HEK293 (cell line): ENCODE measurements at regions not wholly inside any gene's neighbourhood (a gene's known extent, or its start where the extent isn't known, plus 50 kb on each side); places are given as distances from the start of the nearest gene placed in this dataset.

Experiments
- CTCF ChIA-PET: fragments of 350-600 bp; formaldehyde crosslinking; extraction: SDS; loops from one replicate; lab custom pipeline; 2021; ENCODE audit warnings: antibody characterized with exemption; lab: Yijun Ruan, JAX
- POLR2A ChIA-PET: fragments of 300-600 bp; formaldehyde crosslinking; extraction: SDS; loops from one replicate; lab custom pipeline; 2020; ENCODE audit warnings: antibody characterized with exemption, inconsistent platforms; lab: Yijun Ruan, JAX
- H3K27ac ChIP-seq: fragments of 200-500 bp; sonication (Bioruptor generic); 2 replicates; pipeline ENCODE4 v1.5.1; 2014; ENCODE audit warnings: low read depth, low read length, control low read depth, inconsistent platforms; ENCODE audit errors: extremely low read depth
- H3K36me3 ChIP-seq, 2 experiments: fragments of 200-500 bp in 1 of 2; sonication (Bioruptor generic) in 1 of 2; 1 replicate in 1 of 2; 2 replicates in 1 of 2; pipeline ENCODE4 v1.5.1; 2014 to 2017; ENCODE audit warnings: inconsistent platforms in 2 of 2, low read length in 2 of 2; ENCODE audit not compliant: control insufficient read depth in 2 of 2, insufficient read depth in 1 of 2
- H3K4me1 ChIP-seq: fragments of 200-500 bp; sonication (Bioruptor generic); 2 replicates; pipeline ENCODE4 v1.5.1; 2014; ENCODE audit warnings: mild to moderate bottlenecking, low read length, inconsistent platforms; ENCODE audit not compliant: control insufficient read depth, insufficient read depth
- H3K4me3 ChIP-seq: 2 replicates; pipeline ENCODE4 v1.5.1; 2011; ENCODE audit warnings: low read depth, mild to moderate bottlenecking, control low read depth, low read length, moderate library complexity
- H3K9me3 ChIP-seq: fragments of 200-500 bp; sonication (Bioruptor generic); 2 replicates; pipeline ENCODE4 v1.5.1; 2014; ENCODE audit warnings: low read depth, low read length, inconsistent platforms; ENCODE audit not compliant: control insufficient read depth, insufficient read depth
- BCL11A ChIP-seq: fragments of 450-650 bp; formaldehyde crosslinking; IDR thresholded peaks from 2 replicates; pipeline ENCODE4 v1.5.1; 2016; ENCODE audit warnings: low read depth, missing biosample characterization, missing genetic modification characterization
- EGR2 ChIP-seq: fragments of 450-650 bp; formaldehyde crosslinking; IDR thresholded peaks from 2 replicates; pipeline ENCODE4 v1.5.1; 2016; ENCODE audit warnings: low read depth, missing biosample characterization, missing genetic modification characterization
- FEZF1 ChIP-seq: fragments of 450-650 bp; formaldehyde crosslinking; IDR thresholded peaks from 2 replicates; pipeline ENCODE4 v1.5.1; 2016; ENCODE audit warnings: missing biosample characterization, missing genetic modification characterization
- GLI4 ChIP-seq: fragments of 450-650 bp; formaldehyde crosslinking; IDR thresholded peaks from 2 replicates; pipeline ENCODE4 v1.5.1; 2016; ENCODE audit warnings: missing biosample characterization, missing genetic modification characterization
- GLIS1 ChIP-seq: fragments of 450-650 bp; formaldehyde crosslinking; IDR thresholded peaks from 2 replicates; pipeline ENCODE4 v1.5.1; 2016; ENCODE audit warnings: missing biosample characterization, missing genetic modification characterization
- IKZF3 ChIP-seq: fragments of 450-650 bp; IDR thresholded peaks from 2 replicates; pipeline ENCODE4 v1.5.0; 2018; ENCODE audit warnings: missing biosample characterization, mild to moderate bottlenecking, missing genetic modification characterization, moderate library complexity
- KLF8 ChIP-seq: fragments of 450-650 bp; formaldehyde crosslinking; IDR thresholded peaks from 2 replicates; pipeline ENCODE4 v1.5.1; 2016; ENCODE audit warnings: missing biosample characterization, missing genetic modification characterization
- OSR2 ChIP-seq: fragments of 450-650 bp; formaldehyde crosslinking; IDR thresholded peaks from 2 replicates; pipeline ENCODE4 v1.5.1; 2016; ENCODE audit warnings: missing biosample characterization, missing genetic modification characterization
- SP3 ChIP-seq: fragments of 450-650 bp; formaldehyde crosslinking; IDR thresholded peaks from 2 replicates; pipeline ENCODE4 v1.5.1; 2016; ENCODE audit warnings: missing biosample characterization, missing genetic modification characterization
- ZBTB1 ChIP-seq: fragments of 450-650 bp; formaldehyde crosslinking; IDR thresholded peaks from 2 replicates; pipeline ENCODE4 v1.5.1; 2016; ENCODE audit warnings: missing biosample characterization, missing genetic modification characterization
- ZNF10 ChIP-seq: fragments of 450-650 bp; formaldehyde crosslinking; IDR thresholded peaks from 2 replicates; pipeline ENCODE4 v1.5.1; 2017; ENCODE audit warnings: missing biosample characterization, missing genetic modification characterization
- ZNF184 ChIP-seq: fragments of 450-650 bp; IDR thresholded peaks from 2 replicates; pipeline ENCODE4 v1.5.1; 2018; ENCODE audit warnings: missing biosample characterization, mild to moderate bottlenecking, missing genetic modification characterization
- ZNF366 ChIP-seq: fragments of 450-650 bp; formaldehyde crosslinking; conservative IDR thresholded peaks from 2 replicates; pipeline ENCODE4 v1.5.1; 2016; ENCODE audit warnings: missing biosample characterization, missing genetic modification characterization
- ZNF394 ChIP-seq: fragments of 450-650 bp; formaldehyde crosslinking; IDR thresholded peaks from 2 replicates; pipeline ENCODE4 v1.5.1; 2016; ENCODE audit warnings: missing biosample characterization, missing genetic modification characterization, mild to moderate bottlenecking, moderate library complexity, borderline replicate concordance
- ZNF548 ChIP-seq: fragments of 450-650 bp; formaldehyde crosslinking; IDR thresholded peaks from 2 replicates; pipeline ENCODE4 v1.5.1; 2016; ENCODE audit warnings: missing biosample characterization, missing genetic modification characterization
- ZNF561 ChIP-seq: fragments of 450-650 bp; IDR thresholded peaks from 2 replicates; pipeline ENCODE4 v1.5.1; 2018; ENCODE audit warnings: missing biosample characterization, missing genetic modification characterization, borderline replicate concordance
- ZNF600 ChIP-seq: fragments of 450-650 bp; formaldehyde crosslinking; IDR thresholded peaks from 2 replicates; pipeline ENCODE4 v1.5.1; 2016; ENCODE audit warnings: missing biosample characterization, missing genetic modification characterization
- ZNF624 ChIP-seq: fragments of 450-650 bp; formaldehyde crosslinking; IDR thresholded peaks from 2 replicates; pipeline ENCODE4 v1.5.1; 2017; ENCODE audit warnings: missing biosample characterization, missing genetic modification characterization
- ZNF629 ChIP-seq: fragments of 450-650 bp; formaldehyde crosslinking; IDR thresholded peaks from 2 replicates; pipeline ENCODE4 v1.5.1; 2017; ENCODE audit warnings: missing biosample characterization, missing genetic modification characterization
- ZNF76 ChIP-seq: fragments of 450-650 bp; formaldehyde crosslinking; IDR thresholded peaks from 2 replicates; pipeline ENCODE4; 2016; ENCODE audit warnings: low read depth, missing biosample characterization, missing genetic modification characterization, borderline replicate concordance
- TF ChIP-seq, protein P1 (sequence below): fragments of 450-650 bp; formaldehyde crosslinking; IDR thresholded peaks from 2 replicates; pipeline ENCODE4 v1.5.1; 2016; ENCODE audit warnings: missing biosample characterization, missing genetic modification characterization
- TF ChIP-seq, protein P2 (sequence below): fragments of 450-650 bp; formaldehyde crosslinking; IDR thresholded peaks from 2 replicates; pipeline ENCODE4 v1.5.1; 2016; ENCODE audit warnings: missing biosample characterization, missing genetic modification characterization
- TF ChIP-seq, protein P3 (sequence below): fragments of 450-650 bp; formaldehyde crosslinking; IDR thresholded peaks from 2 replicates; pipeline ENCODE4 v1.5.1; 2016; ENCODE audit warnings: missing biosample characterization, missing genetic modification characterization
- TF ChIP-seq, protein P4 (sequence below): fragments of 450-650 bp; formaldehyde crosslinking; IDR thresholded peaks from 2 replicates; pipeline ENCODE4 v1.5.1; 2016; ENCODE audit warnings: missing biosample characterization, missing genetic modification characterization
- TF ChIP-seq, protein P5 (sequence below): fragments of 450-650 bp; formaldehyde crosslinking; IDR thresholded peaks from 2 replicates; pipeline ENCODE4 v1.5.1; 2016; ENCODE audit warnings: missing biosample characterization, missing genetic modification characterization
- TF ChIP-seq, protein P6 (sequence below): IDR thresholded peaks from 2 replicates; pipeline ENCODE4 v1.6.1; 2011; ENCODE audit warnings: mild to moderate bottlenecking, low read depth, low read length, borderline replicate concordance

DNA sequence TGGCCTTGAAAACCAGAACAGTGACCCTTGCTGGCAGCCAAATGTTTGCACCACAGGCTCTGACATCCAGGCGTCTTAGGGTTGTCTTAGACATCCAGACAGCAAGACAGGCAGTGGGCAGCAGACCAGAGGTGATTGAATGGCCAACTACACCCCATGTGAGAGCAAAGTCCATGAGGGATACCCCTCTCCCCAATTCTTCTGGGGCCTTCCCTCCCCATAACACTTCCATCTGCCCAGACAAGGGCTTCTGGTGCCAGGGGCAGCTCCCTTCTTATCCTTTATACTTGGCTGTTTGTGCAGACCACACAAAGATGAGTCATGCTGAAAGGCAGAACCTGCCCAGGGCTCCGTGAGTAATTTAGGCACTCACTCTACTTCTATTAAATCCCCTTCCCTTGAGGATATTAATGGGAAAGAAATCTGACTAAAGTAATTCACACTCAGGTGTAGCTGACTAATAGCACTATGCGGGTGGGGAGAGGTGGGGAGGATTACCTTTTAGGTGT lies 257.9 kb downstream of the UACA start:
- CTCF ChIA-PET: interaction anchor here (0.6 to 18.0 kb wide), 14 partner anchors 9 to 1040 kb away, joined by 3 to 181 read pairs (median 4); no protein-coding TSS in a partner anchor
- H3K4me1 ChIP-seq: peaks cover 54% of the 10 kb centered on the region
- H3K36me3 ChIP-seq: no peaks in the 10 kb centered on the region
- no peaks in the 10 kb centered on the region for H3K9me3 ChIP-seq
- POLR2A ChIA-PET: interaction anchor here (0.7 to 5.8 kb wide), 8 partner anchors 9 to 1042 kb away, joined by 3 to 43 read pairs (median 10); partner anchors contain the start of gene TLE3
- H3K27ac ChIP-seq: peak overlapping the region; percentile 78
- H3K4me3 ChIP-seq: no peak overlapping the region
- 0 out of 2 replicates have a peak, but pooled peaks have one; percentile 43 for TF ChIP-seq ZNF561 (tag by site-specific recombination)
- TF ChIP-seq FEZF1 (tag by site-specific recombination): no peak
- peak; percentile 82 for TF ChIP-seq OSR2
- peak; percentile 74 for TF ChIP-seq ZNF629 (tag by site-specific recombination)
- TF ChIP-seq, protein P1, sequence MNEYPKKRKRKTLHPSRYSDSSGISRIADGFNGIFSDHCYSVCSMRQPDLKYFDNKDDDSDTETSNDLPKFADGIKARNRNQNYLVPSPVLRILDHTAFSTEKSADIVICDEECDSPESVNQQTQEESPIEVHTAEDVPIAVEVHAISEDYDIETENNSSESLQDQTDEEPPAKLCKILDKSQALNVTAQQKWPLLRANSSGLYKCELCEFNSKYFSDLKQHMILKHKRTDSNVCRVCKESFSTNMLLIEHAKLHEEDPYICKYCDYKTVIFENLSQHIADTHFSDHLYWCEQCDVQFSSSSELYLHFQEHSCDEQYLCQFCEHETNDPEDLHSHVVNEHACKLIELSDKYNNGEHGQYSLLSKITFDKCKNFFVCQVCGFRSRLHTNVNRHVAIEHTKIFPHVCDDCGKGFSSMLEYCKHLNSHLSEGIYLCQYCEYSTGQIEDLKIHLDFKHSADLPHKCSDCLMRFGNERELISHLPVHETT (tag by site-specific recombination): peak; percentile 72; the same call in 1 of the 2 replicates
- 0 out of 2 replicates have a peak, but pooled peaks have one; percentile 23 for TF ChIP-seq ZNF394 (tag by site-specific recombination)
- TF ChIP-seq ZNF548 (tag by site-specific recombination): no peak
- no peak for TF ChIP-seq EGR2 (tag by site-specific recombination)
- TF ChIP-seq ZNF600 (tag by site-specific recombination): peak; percentile 98
- peak; percentile 40 for TF ChIP-seq ZNF10 (tag by site-specific recombination)
- TF ChIP-seq, protein P2, sequence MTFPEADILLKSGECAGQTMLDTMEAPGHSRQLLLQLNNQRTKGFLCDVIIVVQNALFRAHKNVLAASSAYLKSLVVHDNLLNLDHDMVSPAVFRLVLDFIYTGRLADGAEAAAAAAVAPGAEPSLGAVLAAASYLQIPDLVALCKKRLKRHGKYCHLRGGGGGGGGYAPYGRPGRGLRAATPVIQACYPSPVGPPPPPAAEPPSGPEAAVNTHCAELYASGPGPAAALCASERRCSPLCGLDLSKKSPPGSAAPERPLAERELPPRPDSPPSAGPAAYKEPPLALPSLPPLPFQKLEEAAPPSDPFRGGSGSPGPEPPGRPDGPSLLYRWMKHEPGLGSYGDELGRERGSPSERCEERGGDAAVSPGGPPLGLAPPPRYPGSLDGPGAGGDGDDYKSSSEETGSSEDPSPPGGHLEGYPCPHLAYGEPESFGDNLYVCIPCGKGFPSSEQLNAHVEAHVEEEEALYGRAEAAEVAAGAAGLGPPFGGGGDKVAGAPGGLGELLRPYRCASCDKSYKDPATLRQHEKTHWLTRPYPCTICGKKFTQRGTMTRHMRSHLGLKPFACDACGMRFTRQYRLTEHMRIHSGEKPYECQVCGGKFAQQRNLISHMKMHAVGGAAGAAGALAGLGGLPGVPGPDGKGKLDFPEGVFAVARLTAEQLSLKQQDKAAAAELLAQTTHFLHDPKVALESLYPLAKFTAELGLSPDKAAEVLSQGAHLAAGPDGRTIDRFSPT (tag by site-specific recombination): peak; percentile 76
- TF ChIP-seq BCL11A (tag by site-specific recombination): peak; percentile 58
- TF ChIP-seq, protein P3, sequence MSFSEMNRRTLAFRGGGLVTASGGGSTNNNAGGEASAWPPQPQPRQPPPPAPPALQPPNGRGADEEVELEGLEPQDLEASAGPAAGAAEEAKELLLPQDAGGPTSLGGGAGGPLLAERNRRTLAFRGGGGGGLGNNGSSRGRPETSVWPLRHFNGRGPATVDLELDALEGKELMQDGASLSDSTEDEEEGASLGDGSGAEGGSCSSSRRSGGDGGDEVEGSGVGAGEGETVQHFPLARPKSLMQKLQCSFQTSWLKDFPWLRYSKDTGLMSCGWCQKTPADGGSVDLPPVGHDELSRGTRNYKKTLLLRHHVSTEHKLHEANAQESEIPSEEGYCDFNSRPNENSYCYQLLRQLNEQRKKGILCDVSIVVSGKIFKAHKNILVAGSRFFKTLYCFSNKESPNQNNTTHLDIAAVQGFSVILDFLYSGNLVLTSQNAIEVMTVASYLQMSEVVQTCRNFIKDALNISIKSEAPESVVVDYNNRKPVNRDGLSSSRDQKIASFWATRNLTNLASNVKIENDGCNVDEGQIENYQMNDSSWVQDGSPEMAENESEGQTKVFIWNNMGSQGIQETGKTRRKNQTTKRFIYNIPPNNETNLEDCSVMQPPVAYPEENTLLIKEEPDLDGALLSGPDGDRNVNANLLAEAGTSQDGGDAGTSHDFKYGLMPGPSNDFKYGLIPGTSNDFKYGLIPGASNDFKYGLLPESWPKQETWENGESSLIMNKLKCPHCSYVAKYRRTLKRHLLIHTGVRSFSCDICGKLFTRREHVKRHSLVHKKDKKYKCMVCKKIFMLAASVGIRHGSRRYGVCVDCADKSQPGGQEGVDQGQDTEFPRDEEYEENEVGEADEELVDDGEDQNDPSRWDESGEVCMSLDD (tag by site-specific recombination): 0 out of 2 replicates have a peak, but pooled peaks have one; percentile 16
- TF ChIP-seq GLI4 (tag by site-specific recombination): 0 out of 2 replicates have a peak, but pooled peaks have one; percentile 12
- TF ChIP-seq, protein P4, sequence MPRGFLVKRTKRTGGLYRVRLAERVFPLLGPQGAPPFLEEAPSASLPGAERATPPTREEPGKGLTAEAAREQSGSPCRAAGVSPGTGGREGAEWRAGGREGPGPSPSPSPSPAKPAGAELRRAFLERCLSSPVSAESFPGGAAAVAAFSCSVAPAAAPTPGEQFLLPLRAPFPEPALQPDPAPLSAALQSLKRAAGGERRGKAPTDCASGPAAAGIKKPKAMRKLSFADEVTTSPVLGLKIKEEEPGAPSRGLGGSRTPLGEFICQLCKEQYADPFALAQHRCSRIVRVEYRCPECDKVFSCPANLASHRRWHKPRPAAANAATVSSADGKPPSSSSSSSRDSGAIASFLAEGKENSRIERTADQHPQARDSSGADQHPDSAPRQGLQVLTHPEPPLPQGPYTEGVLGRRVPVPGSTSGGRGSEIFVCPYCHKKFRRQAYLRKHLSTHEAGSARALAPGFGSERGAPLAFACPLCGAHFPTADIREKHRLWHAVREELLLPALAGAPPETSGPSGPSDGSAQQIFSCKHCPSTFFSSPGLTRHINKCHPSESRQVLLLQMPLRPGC (tag by site-specific recombination): peak; percentile 43; the same call in 1 of the 2 replicates
- peak; percentile 83 for TF ChIP-seq IKZF3 (tag by site-specific recombination)
- TF ChIP-seq GLIS1 (tag by site-specific recombination): peak; percentile 63
- TF ChIP-seq, protein P5, sequence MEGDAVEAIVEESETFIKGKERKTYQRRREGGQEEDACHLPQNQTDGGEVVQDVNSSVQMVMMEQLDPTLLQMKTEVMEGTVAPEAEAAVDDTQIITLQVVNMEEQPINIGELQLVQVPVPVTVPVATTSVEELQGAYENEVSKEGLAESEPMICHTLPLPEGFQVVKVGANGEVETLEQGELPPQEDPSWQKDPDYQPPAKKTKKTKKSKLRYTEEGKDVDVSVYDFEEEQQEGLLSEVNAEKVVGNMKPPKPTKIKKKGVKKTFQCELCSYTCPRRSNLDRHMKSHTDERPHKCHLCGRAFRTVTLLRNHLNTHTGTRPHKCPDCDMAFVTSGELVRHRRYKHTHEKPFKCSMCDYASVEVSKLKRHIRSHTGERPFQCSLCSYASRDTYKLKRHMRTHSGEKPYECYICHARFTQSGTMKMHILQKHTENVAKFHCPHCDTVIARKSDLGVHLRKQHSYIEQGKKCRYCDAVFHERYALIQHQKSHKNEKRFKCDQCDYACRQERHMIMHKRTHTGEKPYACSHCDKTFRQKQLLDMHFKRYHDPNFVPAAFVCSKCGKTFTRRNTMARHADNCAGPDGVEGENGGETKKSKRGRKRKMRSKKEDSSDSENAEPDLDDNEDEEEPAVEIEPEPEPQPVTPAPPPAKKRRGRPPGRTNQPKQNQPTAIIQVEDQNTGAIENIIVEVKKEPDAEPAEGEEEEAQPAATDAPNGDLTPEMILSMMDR (tag by site-specific recombination): peak; percentile 48
- TF ChIP-seq ZBTB1 (tag by site-specific recombination): peak; percentile 6; the same call in 1 of the 2 replicates
- TF ChIP-seq ZNF76 (tag by site-specific recombination): no peak
- peak; percentile 71; the same call in 1 of the 2 replicates for TF ChIP-seq ZNF184 (tag by site-specific recombination)
- TF ChIP-seq ZNF624 (tag by site-specific recombination): no peak
- TF ChIP-seq ZNF366 (tag by site-specific recombination): peak; percentile 85
- TF ChIP-seq KLF8 (tag by site-specific recombination): peak; percentile 62
- TF ChIP-seq, protein P6, sequence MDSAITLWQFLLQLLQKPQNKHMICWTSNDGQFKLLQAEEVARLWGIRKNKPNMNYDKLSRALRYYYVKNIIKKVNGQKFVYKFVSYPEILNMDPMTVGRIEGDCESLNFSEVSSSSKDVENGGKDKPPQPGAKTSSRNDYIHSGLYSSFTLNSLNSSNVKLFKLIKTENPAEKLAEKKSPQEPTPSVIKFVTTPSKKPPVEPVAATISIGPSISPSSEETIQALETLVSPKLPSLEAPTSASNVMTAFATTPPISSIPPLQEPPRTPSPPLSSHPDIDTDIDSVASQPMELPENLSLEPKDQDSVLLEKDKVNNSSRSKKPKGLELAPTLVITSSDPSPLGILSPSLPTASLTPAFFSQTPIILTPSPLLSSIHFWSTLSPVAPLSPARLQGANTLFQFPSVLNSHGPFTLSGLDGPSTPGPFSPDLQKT: no peak
- peak; percentile 27; the same call in 1 of the 2 replicates for TF ChIP-seq SP3 (tag by site-specific recombination)
